Trophoblast cell (in vitro differentiated cells and primary cell): ENCODE measurements at regions not wholly inside any gene's neighbourhood (a gene's known extent, or its start where the extent isn't known, plus 50 kb on each side); places are given as distances from the start of the nearest gene placed in this dataset.
A peak's percentile ranks its signal among the peaks of the same experiment; 100 is the strongest.

Experiments
- DNase-seq, 2 donors: peaks; one replicate each; pipeline ENCODE4 v3.0.0-alpha.2; 2016
- H2AFZ ChIP-seq: 2 replicates; pipeline ENCODE4 v1.6.1; 2013; ENCODE audit warnings: low read length, moderate library complexity, mild to moderate bottlenecking; ENCODE audit not compliant: insufficient read depth, poor library complexity
- H2AK5ac ChIP-seq: 2 replicates; pipeline ENCODE4 v1.6.1; 2013; ENCODE audit warnings: mild to moderate bottlenecking, low read length
- H2BK120ac ChIP-seq: 2 replicates; pipeline ENCODE4 v1.6.1; 2013; ENCODE audit warnings: low read length, mild to moderate bottlenecking, moderate library complexity; ENCODE audit not compliant: insufficient read depth, poor library complexity
- H2BK12ac ChIP-seq: 2 replicates; pipeline ENCODE4 v1.6.1; 2013; ENCODE audit warnings: mild to moderate bottlenecking, low read length, moderate library complexity
- H2BK5ac ChIP-seq: 2 replicates; pipeline ENCODE4 v1.6.1; 2013; ENCODE audit warnings: low read length, low read depth, moderate library complexity, mild to moderate bottlenecking; ENCODE audit not compliant: poor library complexity
- H3K14ac ChIP-seq: 2 replicates; pipeline ENCODE4 v1.6.1; 2013; ENCODE audit warnings: mild to moderate bottlenecking, low read length
- H3K18ac ChIP-seq: 2 replicates; pipeline ENCODE4 v1.6.1; 2013; ENCODE audit warnings: mild to moderate bottlenecking, low read length
- H3K23ac ChIP-seq: 2 replicates; pipeline ENCODE4 v1.6.1; 2013; ENCODE audit warnings: low read length
- H3K27ac ChIP-seq: 2 replicates; pipeline ENCODE4 v1.5.1; 2013; ENCODE audit warnings: low read depth, mild to moderate bottlenecking, inconsistent platforms, low read length, moderate library complexity
- H3K27me3 ChIP-seq: 2 replicates; pipeline ENCODE4 v1.6.1; 2013; ENCODE audit warnings: inconsistent platforms, mild to moderate bottlenecking, low read length, moderate library complexity; ENCODE audit not compliant: insufficient read depth
- H3K36me3 ChIP-seq, 2 experiments: 1 replicate in 1 of 2; 2 replicates in 1 of 2; pipeline ENCODE4 v1.6.1; 2013; ENCODE audit warnings: low read length in 2 of 2, mild to moderate bottlenecking in 2 of 2, moderate library complexity in 1 of 2; ENCODE audit not compliant: insufficient read depth in 2 of 2, control insufficient read depth in 1 of 2
- H3K4ac ChIP-seq: 2 replicates; pipeline ENCODE4 v1.6.1; 2013; ENCODE audit warnings: low read depth, mild to moderate bottlenecking, low read length, moderate library complexity
- H3K4me1 ChIP-seq, 2 experiments: 1 replicate in 1 of 2; 2 replicates in 1 of 2; pipeline ENCODE4 v1.6.1; 2013; ENCODE audit warnings: low read length in 2 of 2, mild to moderate bottlenecking in 2 of 2, moderate library complexity in 1 of 2; ENCODE audit not compliant: insufficient read depth in 2 of 2, control insufficient read depth in 1 of 2
- H3K4me2 ChIP-seq: 2 replicates; pipeline ENCODE4 v1.6.1; 2013; ENCODE audit warnings: inconsistent platforms, mild to moderate bottlenecking, low read length, moderate library complexity
- H3K4me3 ChIP-seq: 2 replicates; pipeline ENCODE4 v1.5.1; 2013; ENCODE audit warnings: mild to moderate bottlenecking, low read depth, low read length, inconsistent platforms
- H3K79me1 ChIP-seq: one replicate; pipeline ENCODE4 v1.6.1; 2013; ENCODE audit warnings: low read length
- H3K79me2 ChIP-seq: 2 replicates; pipeline ENCODE4 v1.6.1; 2013; ENCODE audit warnings: low read length, mild to moderate bottlenecking; ENCODE audit not compliant: control insufficient read depth, insufficient read depth, poor library complexity
- H3K9ac ChIP-seq: 2 replicates; pipeline ENCODE4 v1.6.1; 2013; ENCODE audit warnings: mild to moderate bottlenecking, low read length
- H3K9me3 ChIP-seq: 2 replicates; pipeline ENCODE4 v1.6.1; 2013; ENCODE audit warnings: low read depth, mild to moderate bottlenecking, control low read depth, inconsistent platforms, low read length; ENCODE audit not compliant: insufficient read depth
- H4K12ac ChIP-seq: 2 replicates; pipeline ENCODE4 v1.6.1; 2013; ENCODE audit warnings: low read depth, mild to moderate bottlenecking, low read length, moderate library complexity
- H4K8ac ChIP-seq: 2 replicates; pipeline ENCODE4 v1.6.1; 2013; ENCODE audit warnings: low read depth, mild to moderate bottlenecking, low read length, moderate library complexity
- H4K91ac ChIP-seq: one replicate; pipeline ENCODE4 v1.6.1; 2013; ENCODE audit warnings: low read depth, mild to moderate bottlenecking, low read length, moderate library complexity
- WGBS: extraction: QIAGEN DNeasy Blood & Tissue Kit; methylation state at CpG from one replicate; pipeline ENCODE4 v1.1.7; 2013; ENCODE audit warnings: missing lambda C conversion rate; ENCODE audit not compliant: insufficient read length, insufficient coverage; ENCODE audit errors: extremely low coverage; 5-methylcytosine and 5-hydroxymethylcytosine counted together

DNA sequence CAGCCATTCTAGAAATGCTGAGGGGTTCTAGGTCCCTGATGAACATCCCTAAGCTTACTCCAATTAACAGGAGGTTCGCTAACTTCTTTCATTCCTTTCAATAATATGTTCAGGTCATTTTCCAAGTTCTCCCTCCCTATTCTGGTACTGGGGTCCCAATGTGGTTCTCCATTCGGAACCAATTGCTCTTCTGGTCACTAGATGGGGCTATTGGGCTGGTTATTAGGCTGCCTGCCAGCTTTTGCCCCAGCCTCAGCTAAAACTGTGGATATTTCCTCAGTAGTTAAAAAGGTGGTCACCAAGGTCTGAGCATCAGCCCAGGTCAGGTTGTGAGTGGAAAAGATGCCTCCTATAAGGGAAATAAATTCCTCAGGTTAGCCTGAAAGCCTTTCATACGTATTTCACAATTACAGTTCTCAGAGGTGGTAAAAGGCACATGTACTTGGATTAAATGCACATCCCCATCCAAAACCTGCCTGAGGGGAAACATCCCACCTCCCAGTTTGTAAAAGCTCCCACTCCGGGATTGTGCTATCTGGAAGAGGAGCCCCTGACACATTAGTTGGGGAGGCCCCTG is 161.1 kb upstream of the CCDC179 start:
- Histone ChIP-seq H3K4ac (no peak overlapping the region), H3K23ac (no peak overlapping the region), H3K4me1 (peaks cover 0 to 2% of the 10 kb centered on the region in 2 experiments), H3K4me3 (no peak overlapping the region), H3K9me3 (no peaks in the 10 kb centered on the region), H2AK5ac (no peak overlapping the region), H3K27ac (no peak overlapping the region), H4K91ac (no peak overlapping the region), H3K79me2 (peaks cover 2% of the 10 kb centered on the region), H2BK12ac (no peak overlapping the region), H2BK5ac (no peak overlapping the region), H4K8ac (no peak overlapping the region), H3K36me3 (no peaks in the 10 kb centered on the region), H3K79me1 (no peaks in the 10 kb centered on the region), H3K27me3 (no peaks in the 10 kb centered on the region), H2AFZ (no peak overlapping the region), H3K14ac (no peak overlapping the region), H2BK120ac (no peak overlapping the region), H3K4me2 (no peak overlapping the region), H3K9ac (no peak overlapping the region), H3K18ac (no peak overlapping the region), H4K12ac (no peak overlapping the region)
- DNase-seq = peak in 1 of 2 donors; percentile 45
- no CpG with 5 or more reads among the region's 4 CpGs for WGBS

DNA sequence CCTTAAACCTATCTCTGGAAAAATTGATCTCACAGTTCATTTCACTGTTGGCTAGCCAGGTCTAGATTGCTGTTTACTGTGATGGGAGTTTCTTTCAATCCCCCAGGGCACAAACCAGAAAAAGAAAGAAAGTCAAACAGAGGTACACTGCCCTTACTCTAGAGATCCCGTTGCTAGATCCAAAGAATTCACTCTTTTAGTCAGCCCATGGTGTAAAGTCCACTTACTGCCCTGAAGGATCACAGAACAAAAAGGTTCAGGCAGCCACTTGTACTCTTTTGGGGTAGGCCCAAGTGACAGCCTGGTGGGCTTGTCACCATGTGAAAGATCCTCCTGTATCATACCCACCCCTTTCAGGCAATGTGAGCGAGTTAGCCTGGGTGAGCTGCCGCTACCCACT is 162.6 kb upstream of the CCDC179 start:
- H4K91ac ChIP-seq = no peak overlapping the region
- H3K27ac ChIP-seq = no peak overlapping the region
- H2BK120ac ChIP-seq = no peak overlapping the region
- H3K9ac ChIP-seq = no peak overlapping the region
- H2BK5ac ChIP-seq = no peak overlapping the region
- H4K12ac ChIP-seq = no peak overlapping the region
- no peak overlapping the region for H2BK12ac ChIP-seq
- no peak overlapping the region for H3K4me2 ChIP-seq
- no peak overlapping the region for H2AFZ ChIP-seq
- H3K4me1 ChIP-seq = peaks cover 0 to 2% of the 10 kb centered on the region in 2 experiments
- H3K27me3 ChIP-seq = no peaks in the 10 kb centered on the region
- no peak overlapping the region for H3K18ac ChIP-seq
- no peak for DNase-seq
- no peak overlapping the region for H3K23ac ChIP-seq
- H4K8ac ChIP-seq = no peak overlapping the region
- H3K79me1 ChIP-seq = no peaks in the 10 kb centered on the region
- no peaks in the 10 kb centered on the region for H3K9me3 ChIP-seq
- no peak overlapping the region for H3K4me3 ChIP-seq
- WGBS = no CpG with 5 or more reads among the region's 3 CpGs
- no peak overlapping the region for H2AK5ac ChIP-seq
- H3K4ac ChIP-seq = no peak overlapping the region
- H3K14ac ChIP-seq = no peak overlapping the region
- H3K79me2 ChIP-seq = peaks cover 2% of the 10 kb centered on the region
- H3K36me3 ChIP-seq = no peaks in the 10 kb centered on the region

DNA sequence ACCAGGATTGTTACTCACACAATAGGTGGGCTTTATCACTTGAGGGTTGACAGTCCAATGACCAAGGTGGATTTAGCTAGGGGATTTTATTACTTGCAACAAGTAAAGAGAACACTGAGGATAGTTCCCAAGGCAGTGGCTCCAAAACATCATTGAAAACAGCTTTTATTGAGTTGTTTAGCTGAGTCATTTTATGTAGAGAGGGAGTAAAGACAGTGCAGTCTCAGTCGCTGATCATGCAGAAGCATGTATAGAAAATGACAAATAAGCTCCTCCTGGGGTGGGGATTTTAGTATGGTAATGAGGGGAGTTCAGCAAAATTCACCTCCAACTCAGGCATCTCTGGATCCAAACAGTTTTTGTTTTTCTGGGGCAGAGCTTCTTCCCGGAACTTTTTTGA is 163.0 kb upstream of the CCDC179 start:
- Histone ChIP-seq H3K4me1 (peaks cover 0 to 2% of the 10 kb centered on the region in 2 experiments), H3K4me2 (no peak overlapping the region), H3K9ac (no peak overlapping the region), H3K23ac (no peak overlapping the region), H4K12ac (no peak overlapping the region), H3K36me3 (no peaks in the 10 kb centered on the region), H2BK12ac (no peak overlapping the region), H2BK120ac (no peak overlapping the region), H4K91ac (no peak overlapping the region), H3K27me3 (no peaks in the 10 kb centered on the region), H2AK5ac (no peak overlapping the region), H3K27ac (no peak overlapping the region), H3K4ac (no peak overlapping the region), H3K79me2 (peaks cover 2% of the 10 kb centered on the region), H3K14ac (no peak overlapping the region), H2AFZ (no peak overlapping the region), H3K79me1 (no peaks in the 10 kb centered on the region), H3K4me3 (no peak overlapping the region), H3K9me3 (no peaks in the 10 kb centered on the region), H2BK5ac (no peak overlapping the region), H4K8ac (no peak overlapping the region), H3K18ac (no peak overlapping the region)
- no peak for DNase-seq
- no CpG with 5 or more reads among the region's 2 CpGs for WGBS

- H3K9me3 ChIP-seq = no peaks in the 10 kb centered on the region
Measured at GRCh38 chr11:23041001-23041503, 180.8 kb upstream of the CCDC179 start.

More at GRCh38 chr11:23041001-23041503, 180.8 kb upstream of the CCDC179 start:
- no peaks in the 10 kb centered on the region for H3K27me3 ChIP-seq
- H3K9ac ChIP-seq = no peak overlapping the region
- no peak overlapping the region for H3K4me3 ChIP-seq
- WGBS = no CpG with 5 or more reads among the region's 3 CpGs
- no peak overlapping the region for H4K91ac ChIP-seq
- H2AFZ ChIP-seq = no peak overlapping the region
- no peak overlapping the region for H3K14ac ChIP-seq
- H2AK5ac ChIP-seq = no peak overlapping the region
- no peak overlapping the region for H2BK12ac ChIP-seq
- no peak overlapping the region for H2BK5ac ChIP-seq
- H3K4me2 ChIP-seq = no peak overlapping the region
- no peak overlapping the region for H4K12ac ChIP-seq
- no peak overlapping the region for H3K4ac ChIP-seq
- H3K79me2 ChIP-seq = no peaks in the 10 kb centered on the region
- H3K4me1 ChIP-seq = no peaks in the 10 kb centered on the region
- H3K36me3 ChIP-seq = no peaks in the 10 kb centered on the region
- H3K23ac ChIP-seq = no peak overlapping the region
- H4K8ac ChIP-seq = no peak overlapping the region
- no peak overlapping the region for H3K18ac ChIP-seq
- no peak overlapping the region for H2BK120ac ChIP-seq
- DNase-seq = no peak
- H3K79me1 ChIP-seq = no peaks in the 10 kb centered on the region
- no peak overlapping the region for H3K27ac ChIP-seq
